ENCODE measurements at regions not wholly inside any gene's neighbourhood (a gene's known extent, or its start where the extent isn't known, plus 50 kb on each side); places are given as distances from the start of the nearest gene placed in this dataset.

DNA sequence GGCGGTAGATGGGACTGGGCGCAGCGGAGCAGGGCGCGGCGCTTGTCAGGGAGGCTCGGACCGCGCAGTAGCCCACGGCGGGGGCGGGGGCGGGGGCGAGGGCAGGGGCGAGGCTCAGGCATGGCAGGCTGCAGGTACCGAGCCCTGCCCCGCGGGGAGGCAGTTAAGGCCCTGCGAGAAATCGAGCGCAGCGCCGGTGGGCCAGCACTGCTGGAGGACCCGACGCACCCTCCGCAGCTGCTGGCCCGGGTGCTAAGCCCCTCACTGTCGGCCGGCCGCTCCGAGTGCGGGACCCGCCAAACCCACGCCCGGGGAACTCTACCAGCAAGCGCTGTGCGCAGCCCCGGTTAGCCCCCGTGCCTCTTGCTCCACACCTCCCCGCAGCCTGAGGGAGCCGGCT is 90.2 kb upstream of the RPL38 start:
- Histone ChIP-seq H3K4me1 (ENCODE audit: insufficient read depth, low read length) (no peaks in the 10 kb centered on the region), H3K4me3 (ENCODE audit: low read length) (no peak overlapping the region), H4K20me1 (ENCODE audit: low read length) (no peaks in the 10 kb centered on the region), H3K27me3 (ENCODE audit: low read length) (peaks cover 79% of the 10 kb centered on the region), H3K9me3 (ENCODE audit: low read length) (no peaks in the 10 kb centered on the region), H3K27ac (ENCODE audit: low read length) (no peak overlapping the region), H3K9me2 (replicated peaks; ENCODE audit: low read length) (no peaks in the 10 kb centered on the region), H2AFZ (ENCODE audit: low read length) (no peak overlapping the region), H3F3A (ENCODE audit: low read length, unreplicated experiment) (no peaks in the 10 kb centered on the region), H3K79me2 (ENCODE audit: low read length) (no peaks in the 10 kb centered on the region), H3K9ac (ENCODE audit: low read length) (no peak overlapping the region), H3K4me2 (ENCODE audit: low read length) (no peak overlapping the region), H3K36me3 (ENCODE audit: low read depth, low read length) (no peaks in the 10 kb centered on the region)
- POLR2A ChIA-PET (ENCODE audit: unreplicated experiment): no interaction called here
- CTCF ChIA-PET: no interaction called here
- DNase-seq (no peak), ATAC-seq (no peak)
- no TSS peak for BruUV-seq (replicated peaks)
- TF ChIP-seq CTCF (conservative IDR thresholded peaks at IDR 0.05; ENCODE audit: low read depth, low read length): no peak
- TF ChIP-seq EZH2 (IDR thresholded peaks at IDR 0.05; ENCODE audit: low read length, unreplicated experiment): no peak
- no peak for TF ChIP-seq EZH2phosphoT487 (IDR thresholded peaks at IDR 0.05; ENCODE audit: borderline replicate concordance, low read length)
- intact Hi-C loops (cut with micrococcal nuclease): no loop called here

DNA sequence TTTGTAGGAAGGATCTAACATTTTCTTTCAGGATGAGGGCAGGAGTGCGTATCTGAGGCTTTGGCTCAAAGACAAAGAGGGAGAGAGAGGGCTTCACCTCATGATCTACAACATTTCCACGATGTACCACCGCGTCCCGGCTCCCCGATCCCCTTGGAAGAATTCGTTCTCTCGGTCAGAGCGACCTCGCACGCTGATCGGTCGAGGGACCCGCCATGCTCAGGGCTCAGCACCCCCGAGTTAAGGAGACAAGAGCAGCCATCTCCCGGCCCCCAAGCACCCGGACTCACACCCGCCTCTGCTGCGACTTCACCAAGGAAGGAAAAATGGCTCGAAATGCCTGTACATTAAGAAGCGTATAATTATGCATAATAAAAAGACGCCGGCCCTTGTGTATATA is 89.5 kb upstream of the RPL38 start:
- TF ChIP-seq CTCF (conservative IDR thresholded peaks at IDR 0.05; ENCODE audit: low read depth, low read length) (no peak), EZH2phosphoT487 (IDR thresholded peaks at IDR 0.05; ENCODE audit: borderline replicate concordance, low read length) (no peak), EZH2 (IDR thresholded peaks at IDR 0.05; ENCODE audit: low read length, unreplicated experiment) (no peak)
- DNase-seq (no peak), ATAC-seq (no peak)
- Histone ChIP-seq H3K27me3 (ENCODE audit: low read length) (peaks cover 79% of the 10 kb centered on the region), H3K4me1 (ENCODE audit: insufficient read depth, low read length) (no peaks in the 10 kb centered on the region), H3K4me3 (ENCODE audit: low read length) (no peak overlapping the region), H3K79me2 (ENCODE audit: low read length) (no peaks in the 10 kb centered on the region), H3K9me3 (ENCODE audit: low read length) (no peaks in the 10 kb centered on the region), H3K27ac (ENCODE audit: low read length) (no peak overlapping the region), H3F3A (ENCODE audit: low read length, unreplicated experiment) (no peaks in the 10 kb centered on the region), H3K4me2 (ENCODE audit: low read length) (no peak overlapping the region), H3K9ac (ENCODE audit: low read length) (no peak overlapping the region), H4K20me1 (ENCODE audit: low read length) (no peaks in the 10 kb centered on the region), H3K36me3 (ENCODE audit: low read depth, low read length) (no peaks in the 10 kb centered on the region), H2AFZ (ENCODE audit: low read length) (no peak overlapping the region), H3K9me2 (replicated peaks; ENCODE audit: low read length) (no peaks in the 10 kb centered on the region)
- ChIA-PET CTCF (no interaction called here), POLR2A (ENCODE audit: unreplicated experiment) (no interaction called here)
- intact Hi-C loops (cut with micrococcal nuclease): no loop called here
- no TSS peak for BruUV-seq (replicated peaks)

DNA sequence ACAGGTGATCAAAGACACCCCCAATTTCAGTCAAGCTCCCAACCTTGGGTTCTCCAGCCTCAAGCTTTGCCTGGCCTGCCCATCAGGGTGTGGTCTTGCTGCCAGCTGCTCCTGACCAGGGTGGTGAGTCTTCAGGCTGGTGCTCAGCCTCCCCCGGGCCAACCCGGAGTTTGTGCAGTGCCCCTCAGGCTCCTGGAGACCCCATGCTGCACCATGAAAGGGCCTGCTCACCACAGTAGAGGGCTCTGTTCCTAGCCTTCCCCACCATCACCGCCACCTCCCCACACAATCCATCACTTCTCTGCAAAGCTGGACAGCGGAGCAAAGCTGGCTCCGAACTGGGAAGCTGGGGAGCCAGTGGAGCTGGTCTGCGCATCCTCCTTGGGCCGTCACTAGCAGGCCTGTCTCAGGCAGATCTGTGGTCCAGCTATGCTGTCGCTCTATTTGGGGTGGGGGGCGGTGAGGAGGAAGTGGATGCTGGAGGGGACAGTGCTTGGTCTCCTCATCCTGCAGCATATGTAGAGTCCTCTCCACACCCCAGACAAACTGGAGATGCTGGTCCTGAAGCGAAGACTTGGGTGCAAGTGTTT is 88.5 kb upstream of the RPL38 start:
- H3K4me2 ChIP-seq (ENCODE audit: low read length): no peak overlapping the region
- no peak overlapping the region for H3K4me3 ChIP-seq (ENCODE audit: low read length)
- H2AFZ ChIP-seq (ENCODE audit: low read length): no peak overlapping the region
- BruUV-seq (replicated peaks): no TSS peak
- no peaks in the 10 kb centered on the region for H3K9me3 ChIP-seq (ENCODE audit: low read length)
- no peak for TF ChIP-seq EZH2 (IDR thresholded peaks at IDR 0.05; ENCODE audit: low read length, unreplicated experiment)
- no peak for TF ChIP-seq EZH2phosphoT487 (IDR thresholded peaks at IDR 0.05; ENCODE audit: borderline replicate concordance, low read length)
- TF ChIP-seq CTCF (conservative IDR thresholded peaks at IDR 0.05; ENCODE audit: low read depth, low read length): no peak
- H3K27me3 ChIP-seq (ENCODE audit: low read length): peaks cover 81% of the 10 kb centered on the region
- H3K9me2 ChIP-seq (replicated peaks; ENCODE audit: low read length): no peaks in the 10 kb centered on the region
- ChIA-PET CTCF (no interaction called here), POLR2A (ENCODE audit: unreplicated experiment) (no interaction called here)
- DNase-seq (no peak), ATAC-seq (no peak)
- no peaks in the 10 kb centered on the region for H4K20me1 ChIP-seq (ENCODE audit: low read length)
- intact Hi-C loops (cut with micrococcal nuclease): no loop called here
- no peak overlapping the region for H3K27ac ChIP-seq (ENCODE audit: low read length)
- no peak overlapping the region for H3K9ac ChIP-seq (ENCODE audit: low read length)
- no peaks in the 10 kb centered on the region for H3K4me1 ChIP-seq (ENCODE audit: insufficient read depth, low read length)
- H3F3A ChIP-seq (ENCODE audit: low read length, unreplicated experiment): no peaks in the 10 kb centered on the region
- H3K79me2 ChIP-seq (ENCODE audit: low read length): no peaks in the 10 kb centered on the region
- H3K36me3 ChIP-seq (ENCODE audit: low read depth, low read length): no peaks in the 10 kb centered on the region

Measured in PC-3 (cell line).